Renal cortex interstitium (tissue), 11 donors: ENCODE measurements at regions not wholly inside any gene's neighbourhood (a gene's known extent, or its start where the extent isn't known, plus 50 kb on each side); places are given as distances from the start of the nearest gene placed in this dataset.

Source experiments
- DNase-seq, 11 donors: peaks; one replicate each; pipeline ENCODE4 v3.0.0-alpha.2; 2013; ENCODE audit warnings: low read depth in 9 of 11, low spot score in 4 of 11; ENCODE audit errors: extremely low read depth in 1 of 11

DNA sequence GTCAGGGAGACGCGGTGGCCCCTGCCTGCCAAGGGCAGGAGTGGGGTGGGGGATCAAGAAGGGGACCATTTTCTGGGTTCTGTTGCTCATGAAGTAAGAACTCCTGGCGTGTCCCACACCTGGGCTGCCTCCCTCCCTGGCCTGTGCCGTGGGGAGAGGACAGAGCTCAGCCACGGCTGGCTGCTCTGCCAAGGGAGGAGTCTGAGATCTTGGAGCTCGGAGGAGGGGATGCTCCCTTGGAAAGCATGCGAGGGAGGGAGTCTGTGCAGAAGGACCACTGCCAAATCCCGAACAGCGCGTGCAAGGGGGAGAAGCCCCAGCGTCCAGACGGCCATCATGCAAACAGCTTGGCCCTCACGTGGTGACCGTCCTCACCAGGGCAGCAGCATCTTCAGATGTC, 64.2 kb upstream of the ZNF469 start:
- DNase-seq = peak in 1 of 11 donors; percentile 20

DNA sequence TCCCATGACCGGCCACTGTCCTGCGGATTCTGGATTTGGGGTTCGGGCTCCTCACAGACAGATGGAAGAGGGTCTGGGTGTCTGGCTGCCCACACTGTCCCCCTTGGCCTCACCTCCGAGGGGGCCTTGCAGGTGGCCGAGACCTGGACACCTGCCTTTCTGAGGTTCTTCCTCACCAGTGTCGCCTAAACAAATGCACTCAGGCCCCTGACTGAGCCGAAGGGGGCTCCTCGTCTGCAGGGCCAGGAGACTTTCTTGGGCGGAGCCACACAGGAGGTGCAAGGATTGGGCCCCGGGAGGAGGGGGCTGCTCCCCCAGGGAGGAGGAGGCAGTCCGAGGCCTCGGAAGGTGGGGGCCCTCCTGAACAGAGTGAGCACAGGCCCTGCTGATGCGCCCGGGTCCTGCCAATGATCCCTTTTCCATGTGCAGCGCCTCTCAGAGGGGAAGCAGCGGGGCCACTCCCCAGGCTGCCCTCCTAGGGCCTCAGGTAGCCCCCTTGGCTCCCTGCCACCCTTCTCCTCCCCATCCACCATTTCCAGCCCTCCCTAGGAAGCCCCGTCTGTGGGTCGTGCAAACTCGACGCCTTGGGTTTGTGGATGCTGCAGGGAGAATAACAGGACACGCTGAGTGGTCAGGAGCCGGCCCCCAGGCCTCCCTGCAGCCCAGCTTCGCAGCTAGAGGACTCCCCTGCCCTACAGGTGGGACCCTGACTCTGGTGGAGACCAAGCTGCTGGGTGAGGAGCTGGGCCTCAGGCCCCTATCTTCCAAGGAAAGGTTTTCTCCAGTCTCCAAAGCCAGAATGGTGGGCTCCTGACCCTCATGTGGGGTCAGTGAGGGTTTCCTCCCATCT, 63.4 kb upstream of the ZNF469 start:
- DNase-seq = no peak

DNA sequence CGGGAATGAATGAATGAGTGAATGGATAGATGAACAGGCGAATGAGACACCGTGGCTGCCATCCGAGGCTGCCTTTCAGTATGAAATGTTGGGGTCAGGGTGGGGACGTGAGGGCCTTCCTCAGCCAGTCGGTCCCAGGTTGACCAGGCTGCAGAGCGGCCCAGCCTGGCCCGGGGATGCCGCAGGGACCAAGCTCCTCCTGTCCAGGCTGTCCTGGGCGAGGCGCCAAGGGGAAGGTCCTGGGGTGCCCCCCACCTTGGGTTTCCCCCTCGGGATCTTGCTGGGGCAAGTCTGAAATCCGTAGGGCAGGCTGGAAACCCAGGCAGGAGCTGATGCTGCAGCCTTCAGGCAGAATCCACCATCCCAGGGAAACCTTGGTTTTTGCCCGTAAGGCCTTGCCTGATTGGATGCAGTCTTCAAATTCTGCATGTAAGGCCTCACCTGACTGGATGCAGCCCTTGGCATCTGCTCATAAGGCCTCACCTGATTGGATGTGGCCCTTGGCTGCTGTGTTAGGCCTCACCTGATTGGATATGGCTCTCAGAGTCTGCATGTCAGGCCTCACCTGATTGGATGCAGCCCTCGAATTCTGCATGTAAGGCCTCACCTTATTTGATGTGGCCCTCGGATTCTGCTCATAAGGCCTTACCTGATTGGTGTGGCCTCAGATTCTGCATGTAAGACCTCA, 61.7 kb upstream of the ZNF469 start:
- no peak for DNase-seq

DNA sequence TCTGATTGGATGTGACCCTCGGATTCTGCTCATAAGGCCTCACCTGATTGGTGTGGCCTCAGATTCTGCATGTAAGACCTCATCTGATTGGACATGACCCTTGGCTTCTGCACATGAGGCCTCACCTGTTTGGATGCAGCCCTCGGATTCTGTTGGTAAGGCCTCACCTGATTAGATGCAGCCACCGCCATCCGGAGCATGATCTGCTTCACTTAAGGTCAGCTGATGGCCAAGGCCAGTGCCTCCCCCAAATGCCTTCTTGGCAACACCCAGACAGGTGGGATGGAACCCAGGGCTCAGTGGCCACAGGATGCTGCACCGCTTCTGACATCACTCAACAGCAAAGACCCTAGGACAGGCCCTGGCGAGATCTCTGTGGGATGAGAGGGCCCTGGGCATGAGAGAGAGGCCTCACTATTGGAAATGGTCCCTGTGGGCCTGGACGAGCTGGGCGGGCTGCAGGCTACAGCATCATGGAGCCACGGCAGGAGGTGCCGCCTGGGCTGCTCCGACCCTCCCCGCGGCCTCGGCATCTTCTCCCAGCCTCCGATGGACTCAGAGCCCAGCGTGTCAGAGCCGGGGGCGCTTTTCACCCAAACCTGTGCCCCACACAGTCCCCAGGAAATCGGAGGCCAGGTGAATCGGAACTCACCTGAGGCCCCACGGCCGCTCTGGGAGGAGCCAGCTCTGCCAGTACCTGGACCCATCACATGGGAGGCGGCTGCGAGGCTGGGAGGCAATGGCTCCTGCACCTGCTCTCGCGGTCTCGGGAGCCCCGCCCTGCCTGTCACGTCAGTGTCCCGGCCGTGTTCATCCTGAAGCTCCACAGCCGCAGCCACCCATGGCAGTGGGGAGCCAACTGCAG, 60.9 kb upstream of the ZNF469 start:
- DNase-seq = no peak

DNA sequence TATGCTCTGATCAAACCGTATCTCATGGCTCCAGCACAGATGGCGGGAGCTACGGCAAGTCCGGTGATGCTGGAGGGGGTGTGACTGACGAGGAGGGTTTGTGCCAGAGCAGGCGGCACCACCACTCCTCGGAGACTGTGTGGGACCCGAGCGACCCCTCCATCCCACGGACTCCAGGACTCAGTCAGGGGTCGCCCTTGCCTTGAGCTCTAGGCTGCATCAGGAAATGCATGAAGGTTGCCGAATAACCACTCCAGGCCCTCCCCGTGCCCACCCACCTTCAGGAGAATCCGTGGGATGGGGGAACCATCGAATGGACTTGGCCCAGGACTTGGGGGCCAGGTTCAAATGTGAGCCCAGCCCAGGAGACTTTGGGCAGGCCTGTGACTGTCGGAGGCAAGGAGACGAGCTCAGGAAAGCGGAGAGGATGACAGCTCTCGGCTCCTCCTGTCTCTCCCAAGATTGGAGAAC, 60.2 kb upstream of the ZNF469 start:
- DNase-seq = no peak

DNA sequence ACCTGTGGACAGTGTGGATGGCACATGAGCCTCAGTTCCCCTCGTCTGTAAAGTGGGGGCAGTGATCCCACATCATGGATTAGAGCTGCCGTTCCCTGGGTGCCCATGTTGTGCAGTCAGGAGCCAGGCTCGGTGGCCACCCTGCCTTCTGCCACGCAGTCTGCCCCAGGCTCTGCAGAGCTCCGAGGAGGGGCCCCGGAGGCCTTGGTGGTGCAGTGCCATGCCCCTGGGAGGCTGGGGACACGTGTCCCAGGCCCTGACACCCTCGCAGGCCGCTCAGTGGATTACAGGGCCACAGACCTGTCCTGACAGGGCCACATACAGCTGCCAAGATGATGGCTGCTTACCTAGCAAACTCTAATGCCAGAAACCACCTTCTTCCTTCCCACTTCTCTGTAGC, 59.7 kb upstream of the ZNF469 start:
- no peak for DNase-seq

DNA sequence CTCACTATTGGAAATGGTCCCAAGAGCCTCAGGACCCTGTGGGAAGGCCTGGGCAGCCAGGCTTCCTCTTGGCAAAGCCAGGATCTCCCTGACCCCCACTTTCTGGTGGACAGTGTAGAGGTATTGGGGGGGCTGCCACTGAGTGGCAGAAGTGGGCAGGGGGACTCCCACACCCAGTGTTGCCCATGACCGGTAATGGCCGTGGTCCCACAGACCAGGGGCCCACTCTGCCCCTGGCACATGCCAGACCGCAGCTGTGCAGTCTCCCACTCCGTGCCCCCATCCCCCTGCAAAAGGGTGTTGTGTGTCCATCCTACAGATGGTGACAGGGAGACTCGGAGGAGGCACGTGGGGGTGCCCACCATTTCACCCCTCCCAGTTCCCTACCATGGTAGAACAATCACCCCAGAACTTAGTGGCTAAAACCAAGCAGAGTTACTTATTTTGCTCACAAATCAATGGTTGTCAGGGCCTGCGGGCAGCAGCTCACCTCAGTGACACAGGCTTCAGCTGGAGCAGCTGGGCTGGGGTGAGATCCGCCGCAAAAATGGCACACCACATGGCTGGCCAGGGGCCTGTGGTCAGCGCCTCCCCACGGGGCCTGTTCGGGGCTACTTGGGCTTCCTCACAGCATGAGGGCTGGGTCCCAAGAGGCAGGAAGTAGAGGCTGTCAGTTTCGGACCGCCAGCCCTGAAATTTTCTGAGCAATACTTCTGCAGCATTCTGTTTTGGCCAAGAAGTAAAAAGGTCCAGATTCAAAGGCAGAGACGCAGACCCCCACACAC, 59.0 kb upstream of the ZNF469 start:
- no peak for DNase-seq

DNA sequence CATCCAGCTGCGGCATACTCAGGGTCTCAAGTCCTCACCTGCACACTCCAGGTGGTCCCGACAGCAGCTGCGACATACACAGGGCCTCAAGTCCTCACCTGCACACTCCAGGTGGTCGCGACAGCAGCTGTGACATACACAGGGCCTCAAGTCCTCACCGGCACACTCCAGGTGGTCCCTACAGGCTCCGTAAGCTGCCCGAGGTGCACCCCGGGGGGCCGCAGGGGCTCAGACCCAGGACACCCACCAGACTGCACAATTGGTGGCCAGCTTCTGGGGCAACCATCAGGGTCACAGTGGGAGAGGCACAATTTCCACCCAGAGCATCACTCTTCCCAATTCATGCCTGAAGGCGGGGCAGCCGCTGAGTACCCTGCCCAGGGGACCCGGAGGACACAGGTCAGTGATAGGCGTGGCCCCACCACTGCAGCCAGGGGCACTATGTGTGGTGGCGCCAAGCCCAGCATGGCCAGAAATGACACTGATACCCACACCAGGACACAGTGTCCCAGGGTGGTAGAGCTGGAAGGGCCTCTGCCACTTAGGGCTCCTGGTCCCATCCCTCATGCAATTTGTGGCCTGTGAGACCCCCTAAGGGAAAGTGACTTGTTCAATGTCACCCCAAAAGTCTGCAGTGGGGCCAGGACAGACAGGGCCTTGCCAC, 57.5 kb upstream of the ZNF469 start:
- no peak for DNase-seq

DNA sequence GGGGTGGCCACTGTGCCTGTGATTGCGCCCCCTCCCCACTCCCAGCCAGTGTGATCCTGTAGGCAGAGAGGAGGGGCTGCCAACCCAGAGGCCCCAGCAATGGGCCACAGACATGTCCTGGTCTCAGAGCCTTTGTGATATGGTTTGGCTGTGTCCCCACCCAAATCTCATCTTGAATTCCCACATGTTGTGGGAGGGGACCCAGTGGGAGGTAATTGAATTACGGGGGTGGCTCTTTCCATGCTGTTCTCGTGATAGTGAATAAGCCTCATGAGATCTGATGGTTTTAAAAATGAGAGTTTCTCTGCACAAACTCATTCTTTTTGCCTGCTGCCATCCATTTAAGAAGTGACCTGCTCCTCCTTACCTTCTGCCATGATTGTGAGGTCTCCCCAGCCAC, 56.8 kb upstream of the ZNF469 start:
- DNase-seq = no peak

DNA sequence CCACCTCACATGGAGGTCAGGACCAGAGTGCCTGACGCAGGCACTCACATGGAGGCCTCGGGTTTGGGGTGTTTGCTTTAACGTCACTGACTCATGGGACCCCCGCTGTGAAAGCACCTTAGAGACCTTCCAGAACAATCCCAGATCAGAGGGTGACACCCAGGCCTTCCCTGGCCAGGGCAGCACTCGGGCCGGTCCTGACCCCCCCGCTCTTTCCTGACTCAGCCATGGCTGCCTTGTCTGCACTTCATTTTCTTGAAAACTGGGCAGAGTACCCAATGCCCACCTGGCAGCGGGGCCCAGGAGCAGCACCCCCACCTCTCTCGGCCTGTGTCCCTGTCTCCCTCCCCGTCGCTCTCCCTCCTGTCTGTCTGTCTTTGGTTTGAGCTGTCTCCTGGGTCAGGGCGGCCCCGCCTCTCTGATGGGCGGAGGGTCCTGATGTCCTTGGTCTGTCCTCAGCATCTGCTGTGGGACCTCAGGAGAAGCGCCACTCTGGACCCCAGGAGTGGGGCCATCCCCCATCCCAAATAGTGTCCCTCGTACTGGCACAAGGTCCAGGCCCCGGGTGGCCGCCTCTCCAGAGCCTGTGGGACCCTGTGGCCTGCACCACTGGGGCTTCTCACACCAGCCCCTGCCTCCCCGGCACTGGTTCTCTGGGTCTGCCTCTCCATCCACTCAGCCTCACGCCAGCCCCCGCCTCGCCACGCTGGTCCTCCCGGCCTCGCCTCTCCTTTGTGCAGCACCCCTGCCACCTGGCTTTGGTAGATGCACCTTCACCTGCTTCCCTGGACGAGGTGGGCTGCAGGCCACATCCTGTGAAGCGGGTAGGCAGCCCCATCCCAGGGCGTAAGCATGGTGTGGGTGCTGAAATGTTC, 55.9 kb upstream of the ZNF469 start:
- no peak for DNase-seq

DNA sequence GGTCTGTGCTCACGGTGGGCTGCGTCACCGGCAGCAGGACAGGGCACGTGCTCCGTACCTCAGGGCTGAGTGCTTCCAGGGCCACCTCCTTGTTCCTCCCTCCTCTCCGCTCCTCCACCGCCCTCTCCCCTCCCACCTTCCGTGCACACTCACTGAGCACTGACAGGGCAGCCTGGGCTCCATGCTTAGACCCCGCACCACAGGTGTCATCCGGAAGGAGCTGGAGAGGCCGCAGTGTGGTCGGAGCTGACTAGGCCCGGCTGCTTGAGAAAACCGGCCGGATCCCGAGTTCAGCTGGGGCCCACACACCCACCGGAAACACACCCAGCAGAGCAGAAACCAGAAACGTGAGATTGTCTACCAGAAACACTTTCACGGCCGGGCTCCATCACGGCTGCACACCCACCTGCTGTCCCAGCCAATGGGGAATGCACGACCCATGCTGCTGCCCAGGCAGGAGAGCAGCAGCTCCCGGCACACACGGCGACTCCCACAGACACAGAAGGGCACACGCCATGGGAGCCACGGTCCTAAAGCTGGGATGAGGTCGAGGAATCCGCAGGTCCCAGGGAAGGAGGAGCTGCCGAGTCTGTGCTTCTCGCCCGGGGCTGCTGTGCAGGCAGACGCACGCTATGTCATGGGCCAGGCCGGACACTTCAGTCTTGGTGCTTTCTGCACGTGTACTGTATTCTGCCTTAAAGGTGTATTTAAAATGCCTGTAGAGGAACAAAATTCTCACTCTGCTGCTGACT, 55.0 kb upstream of the ZNF469 start:
- peak in 5 of 11 donors; percentile 20 to 53 (median 38) for DNase-seq

DNA sequence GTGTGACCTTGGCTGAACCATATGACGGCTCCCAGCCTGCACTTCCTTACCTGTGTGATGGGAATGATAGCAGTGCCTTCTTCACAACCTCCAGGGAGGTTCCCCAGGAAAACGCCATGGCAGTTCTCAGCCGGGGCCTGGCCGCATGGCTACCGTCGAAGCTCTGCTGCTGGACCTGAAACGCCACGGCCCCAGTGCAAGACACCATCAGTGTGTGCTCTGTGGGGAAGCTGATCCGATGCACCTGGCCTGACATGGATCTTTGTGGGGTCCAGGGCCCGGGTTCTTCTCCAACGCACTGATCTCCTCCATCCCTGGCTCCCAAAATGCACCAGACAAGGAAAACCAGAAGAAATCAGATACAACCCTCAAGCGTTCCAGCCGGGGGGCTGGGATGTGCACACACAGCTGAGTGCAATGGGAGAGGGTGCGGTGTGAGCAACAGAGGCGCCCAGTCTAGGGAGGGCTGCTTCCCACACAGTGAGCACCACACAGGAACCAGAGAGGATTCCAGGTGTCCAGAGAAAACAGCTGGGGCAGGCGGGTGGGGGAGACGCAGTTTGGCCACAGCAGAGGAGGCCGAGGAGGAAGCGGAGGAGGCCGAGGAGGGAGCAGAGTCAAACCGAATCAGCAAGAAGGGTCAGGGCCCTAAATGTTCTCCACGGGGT, 54.3 kb upstream of the ZNF469 start:
- DNase-seq = no peak

DNA sequence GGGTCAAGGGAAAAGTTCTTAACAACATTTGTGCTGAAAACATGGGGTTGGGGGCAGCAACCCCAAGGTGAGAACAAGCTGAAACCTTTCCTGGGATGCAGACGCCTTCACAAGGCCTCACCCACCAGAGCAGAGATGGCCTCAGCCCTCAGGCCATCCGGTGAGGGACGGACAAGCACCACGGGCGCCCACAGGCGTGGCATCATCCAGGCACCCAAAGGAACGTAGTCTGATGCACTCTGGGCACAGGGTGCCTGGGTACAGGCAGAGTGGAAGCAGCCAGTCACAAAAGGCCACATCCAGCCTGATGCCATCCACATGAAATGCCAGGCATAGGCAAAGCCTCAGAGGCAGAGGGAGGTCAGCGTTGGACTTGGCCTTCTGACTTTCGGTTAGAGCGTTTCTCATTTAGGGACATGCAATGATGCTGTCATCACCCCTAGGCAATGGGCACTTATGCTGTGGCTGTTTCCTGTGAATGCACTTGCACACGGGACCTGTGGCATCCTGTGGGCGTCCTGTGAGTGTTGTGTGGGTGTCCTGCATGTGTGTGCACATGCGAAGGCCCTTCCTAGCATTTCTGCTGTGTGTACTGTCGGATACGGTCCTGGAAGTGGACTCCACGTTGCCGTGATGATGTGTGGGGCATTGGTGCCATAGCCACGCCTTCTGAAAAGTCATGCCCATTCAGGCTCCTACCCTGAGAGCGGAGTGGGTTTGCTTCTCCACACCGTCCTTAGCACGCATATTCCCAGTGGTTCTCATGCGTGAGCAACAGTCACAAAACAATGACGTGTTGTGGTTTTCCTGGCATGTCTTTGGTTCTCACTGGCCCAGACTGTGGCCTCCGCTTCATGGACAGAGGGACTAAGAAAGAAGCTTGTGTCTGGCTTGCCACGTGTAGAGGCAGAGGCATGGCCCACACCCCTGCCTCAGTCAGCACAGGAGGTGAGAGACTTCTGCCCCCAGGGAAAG, 52.7 kb upstream of the ZNF469 start:
- DNase-seq = no peak

DNA sequence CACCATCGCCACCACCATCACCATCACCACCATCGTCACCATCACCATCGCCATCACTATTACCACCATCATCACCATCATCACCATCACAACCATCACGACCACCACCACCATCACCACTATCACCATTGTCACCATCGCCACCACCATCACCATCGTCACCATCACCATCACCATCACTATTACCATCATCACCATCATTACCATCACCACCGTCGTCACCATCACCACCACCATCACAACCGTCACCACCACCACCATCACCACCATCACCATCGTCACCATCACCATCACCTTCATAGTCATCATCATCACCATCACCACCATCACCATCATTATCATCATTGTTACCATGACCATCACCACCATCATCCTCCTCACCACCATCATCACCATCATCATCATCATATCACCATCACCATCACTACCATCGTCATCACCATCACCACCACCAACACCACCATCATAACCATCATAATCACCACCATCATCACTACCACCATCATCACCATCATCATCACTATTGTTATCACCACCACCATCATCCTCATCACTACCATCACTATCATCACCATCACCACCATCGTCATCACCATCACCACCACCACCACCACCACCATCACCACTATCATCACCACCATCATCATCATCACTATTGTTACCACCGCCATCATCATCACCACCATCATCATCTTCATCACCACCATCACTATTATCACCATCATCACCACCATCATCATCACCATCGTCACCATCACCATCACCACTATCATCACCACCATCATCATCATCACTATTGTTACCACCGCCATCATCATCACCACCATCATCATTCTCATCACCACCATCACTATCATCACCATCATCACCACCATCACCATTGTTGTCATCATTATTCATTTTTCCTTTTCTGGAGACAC, 51.5 kb upstream of the ZNF469 start:
- DNase-seq = no peak
